NCI-H2029 (cell line): ENCODE measurements at regions not wholly inside any gene's neighbourhood (a gene's known extent, or its start where the extent isn't known, plus 50 kb on each side); places are given as distances from the start of the nearest gene placed in this dataset.

Experiments
- DNase-seq: peaks from one replicate; lab custom pipeline; 2025; lab: John Stamatoyannopoulos, UW

- no peak for DNase-seq
These were observed 183.4 kb downstream of the ANKRD50 start for GRCh38 chr4:124529131-124529530.

- DNase-seq: no peak
These were observed 182.0 kb downstream of the ANKRD50 start for GRCh38 chr4:124530464-124531077.

GRCh38 chr4:124534131-124534530 is 178.4 kb downstream of the ANKRD50 start:
- no peak for DNase-seq

- no peak for DNase-seq
These were observed 177.5 kb downstream of the ANKRD50 start for GRCh38 chr4:124535003-124535402.

GRCh38 chr4:124536946-124537345 is 175.6 kb downstream of the ANKRD50 start:
- DNase-seq: no peak

- DNase-seq: no peak
These were observed 174.6 kb downstream of the ANKRD50 start for GRCh38 chr4:124537971-124538370.

GRCh38 chr4:124540014-124540413 is 172.5 kb downstream of the ANKRD50 start:
- DNase-seq: no peak

- DNase-seq: no peak
These were observed 170.7 kb downstream of the ANKRD50 start for GRCh38 chr4:124541652-124542420.

GRCh38 chr4:124555959-124556358 is 156.6 kb downstream of the ANKRD50 start:
- no peak for DNase-seq

- no peak for DNase-seq
These were observed 148.4 kb downstream of the ANKRD50 start for GRCh38 chr4:124564121-124564520.

- DNase-seq: no peak
These were observed 147.2 kb downstream of the ANKRD50 start for GRCh38 chr4:124565371-124565770.

- no peak for DNase-seq
These were observed 146.5 kb downstream of the ANKRD50 start for GRCh38 chr4:124566030-124566429.

- DNase-seq: no peak
These were observed 139.5 kb downstream of the ANKRD50 start for GRCh38 chr4:124573056-124573455.

- no peak for DNase-seq
These were observed 132.6 kb downstream of the ANKRD50 start for GRCh38 chr4:124579896-124580295.

GRCh38 chr4:124583797-124584196 is 128.7 kb downstream of the ANKRD50 start:
- DNase-seq: no peak

GRCh38 chr4:124589786-124590185 is 122.7 kb downstream of the ANKRD50 start:
- DNase-seq: no peak

- DNase-seq: no peak
These were observed 122.1 kb downstream of the ANKRD50 start for GRCh38 chr4:124590480-124590879.

GRCh38 chr4:124591637-124592036 is 120.9 kb downstream of the ANKRD50 start:
- DNase-seq: no peak

- no peak for DNase-seq
These were observed 119.0 kb downstream of the ANKRD50 start for GRCh38 chr4:124593494-124593893.

- no peak for DNase-seq
These were observed 117.6 kb downstream of the ANKRD50 start for GRCh38 chr4:124594945-124595344.

GRCh38 chr4:124596816-124597215 is 115.7 kb downstream of the ANKRD50 start:
- DNase-seq: no peak

- no peak for DNase-seq
These were observed 102.3 kb downstream of the ANKRD50 start for GRCh38 chr4:124610211-124610610.
